GM06990 (cell line): ENCODE measurements at regions not wholly inside any gene's neighbourhood (a gene's known extent, or its start where the extent isn't known, plus 50 kb on each side); places are given as distances from the start of the nearest gene placed in this dataset.
A peak's percentile ranks its signal among the peaks of the same experiment; 100 is the strongest.
"Not testable (repeated sequence)": the region's sequence is repeated elsewhere in the genome, so short reads cannot be mapped to it uniquely, and the experiment has no call there.

ENCODE experiments used
- DNase-seq: peaks from one replicate; pipeline ENCODE4 v3.0.0-alpha.2; 2011; ENCODE audit not compliant: insufficient read length; ENCODE audit errors: extremely low read depth
- H3K27me3 ChIP-seq: replicated peaks from 2 replicates; pipeline ENCODE4 v1.6.0; 2011; ENCODE audit warnings: low read length; ENCODE audit not compliant: control insufficient read depth, insufficient read depth
- H3K36me3 ChIP-seq: 2 replicates; pipeline ENCODE4 v1.5.1; 2011; ENCODE audit warnings: low read length; ENCODE audit not compliant: control insufficient read depth, insufficient read depth
- H3K4me3 ChIP-seq: replicated peaks from 2 replicates; pipeline ENCODE4 v1.5.1; 2011; ENCODE audit warnings: low read depth, mild to moderate bottlenecking, control low read depth, low read length
- CTCF ChIP-seq: IDR thresholded peaks from 2 replicates; pipeline ENCODE4 v1.5.1; 2011; ENCODE audit warnings: low read length, control low read depth, mild to moderate bottlenecking, inconsistent platforms; ENCODE audit not compliant: insufficient read depth, poor library complexity, severe bottlenecking

GRCh38 chr1:178581351-178582303 lies 68.7 kb downstream of the TEX35 start:
- Histone ChIP-seq H3K27me3 (no peaks in the 10 kb centered on the region), H3K36me3 (no peaks in the 10 kb centered on the region), H3K4me3 (peak overlapping the region; percentile 34; the same call in 1 of the 2 replicates)
- DNase-seq, result peak; percentile 71
- TF ChIP-seq CTCF, result peak; percentile 13

GRCh38 chr1:178587096-178587495 lies 74.2 kb downstream of the TEX35 start:
- Histone ChIP-seq H3K4me3 (no peak overlapping the region), H3K27me3 (no peaks in the 10 kb centered on the region), H3K36me3 (no peaks in the 10 kb centered on the region)
- no peak for DNase-seq
- no peak for TF ChIP-seq CTCF

- DNase-seq, result no peak
- Histone ChIP-seq H3K4me3 (no peak overlapping the region), H3K36me3 (no peaks in the 10 kb centered on the region), H3K27me3 (no peaks in the 10 kb centered on the region)
- TF ChIP-seq CTCF, result no peak
Measured at GRCh38 chr1:178587975-178588374, 75.1 kb downstream of the TEX35 start.

GRCh38 chr1:178589042-178589441 lies 76.1 kb downstream of the TEX35 start:
- H3K27me3 ChIP-seq, DNase-seq, H3K36me3 ChIP-seq, H3K4me3 ChIP-seq: not testable (repeated sequence)

GRCh38 chr1:178591811-178592210 lies 78.9 kb downstream of the TEX35 start:
- DNase-seq, H3K27me3 ChIP-seq, H3K4me3 ChIP-seq, H3K36me3 ChIP-seq: not testable (repeated sequence)

GRCh38 chr1:178593515-178593914 lies 80.6 kb downstream of the TEX35 start:
- no peaks in the 10 kb centered on the region for H3K27me3 ChIP-seq
- H3K36me3 ChIP-seq, result no peaks in the 10 kb centered on the region
- DNase-seq, result no peak
- H3K4me3 ChIP-seq, result no peak overlapping the region
- TF ChIP-seq CTCF, result no peak
